ENCODE measurements at regions not wholly inside any gene's neighbourhood (a gene's known extent, or its start where the extent isn't known, plus 50 kb on each side); places are given as distances from the start of the nearest gene placed in this dataset.

DNA sequence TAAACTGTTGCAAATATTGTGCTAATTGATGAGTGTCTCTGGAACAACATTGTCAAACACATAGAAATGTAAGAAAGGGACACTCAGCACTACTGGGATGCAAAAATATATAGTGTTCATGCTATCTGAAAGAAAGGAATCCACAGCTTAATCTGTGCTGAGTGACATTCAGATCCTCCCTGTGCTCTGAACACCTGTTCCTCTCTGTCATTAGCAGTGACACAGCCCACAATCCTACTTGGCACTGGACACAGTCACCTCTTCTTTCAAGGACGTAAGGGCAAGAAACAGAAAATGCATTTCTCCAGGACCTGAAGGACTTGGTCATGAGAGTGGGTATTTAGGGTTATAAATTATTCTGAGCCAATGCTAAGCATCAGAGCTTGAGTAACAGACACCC, 121.4 kb upstream of the SV2C start:
- TF ChIP-seq JUNB (IDR thresholded peaks at IDR 0.05; ENCODE audit: unreplicated experiment), result no peak
- TF ChIP-seq, protein P1, sequence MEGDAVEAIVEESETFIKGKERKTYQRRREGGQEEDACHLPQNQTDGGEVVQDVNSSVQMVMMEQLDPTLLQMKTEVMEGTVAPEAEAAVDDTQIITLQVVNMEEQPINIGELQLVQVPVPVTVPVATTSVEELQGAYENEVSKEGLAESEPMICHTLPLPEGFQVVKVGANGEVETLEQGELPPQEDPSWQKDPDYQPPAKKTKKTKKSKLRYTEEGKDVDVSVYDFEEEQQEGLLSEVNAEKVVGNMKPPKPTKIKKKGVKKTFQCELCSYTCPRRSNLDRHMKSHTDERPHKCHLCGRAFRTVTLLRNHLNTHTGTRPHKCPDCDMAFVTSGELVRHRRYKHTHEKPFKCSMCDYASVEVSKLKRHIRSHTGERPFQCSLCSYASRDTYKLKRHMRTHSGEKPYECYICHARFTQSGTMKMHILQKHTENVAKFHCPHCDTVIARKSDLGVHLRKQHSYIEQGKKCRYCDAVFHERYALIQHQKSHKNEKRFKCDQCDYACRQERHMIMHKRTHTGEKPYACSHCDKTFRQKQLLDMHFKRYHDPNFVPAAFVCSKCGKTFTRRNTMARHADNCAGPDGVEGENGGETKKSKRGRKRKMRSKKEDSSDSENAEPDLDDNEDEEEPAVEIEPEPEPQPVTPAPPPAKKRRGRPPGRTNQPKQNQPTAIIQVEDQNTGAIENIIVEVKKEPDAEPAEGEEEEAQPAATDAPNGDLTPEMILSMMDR (conservative IDR thresholded peaks at IDR 0.05; ENCODE audit: low read depth in 2 of 2), result no peak
- TF ChIP-seq, protein P2, sequence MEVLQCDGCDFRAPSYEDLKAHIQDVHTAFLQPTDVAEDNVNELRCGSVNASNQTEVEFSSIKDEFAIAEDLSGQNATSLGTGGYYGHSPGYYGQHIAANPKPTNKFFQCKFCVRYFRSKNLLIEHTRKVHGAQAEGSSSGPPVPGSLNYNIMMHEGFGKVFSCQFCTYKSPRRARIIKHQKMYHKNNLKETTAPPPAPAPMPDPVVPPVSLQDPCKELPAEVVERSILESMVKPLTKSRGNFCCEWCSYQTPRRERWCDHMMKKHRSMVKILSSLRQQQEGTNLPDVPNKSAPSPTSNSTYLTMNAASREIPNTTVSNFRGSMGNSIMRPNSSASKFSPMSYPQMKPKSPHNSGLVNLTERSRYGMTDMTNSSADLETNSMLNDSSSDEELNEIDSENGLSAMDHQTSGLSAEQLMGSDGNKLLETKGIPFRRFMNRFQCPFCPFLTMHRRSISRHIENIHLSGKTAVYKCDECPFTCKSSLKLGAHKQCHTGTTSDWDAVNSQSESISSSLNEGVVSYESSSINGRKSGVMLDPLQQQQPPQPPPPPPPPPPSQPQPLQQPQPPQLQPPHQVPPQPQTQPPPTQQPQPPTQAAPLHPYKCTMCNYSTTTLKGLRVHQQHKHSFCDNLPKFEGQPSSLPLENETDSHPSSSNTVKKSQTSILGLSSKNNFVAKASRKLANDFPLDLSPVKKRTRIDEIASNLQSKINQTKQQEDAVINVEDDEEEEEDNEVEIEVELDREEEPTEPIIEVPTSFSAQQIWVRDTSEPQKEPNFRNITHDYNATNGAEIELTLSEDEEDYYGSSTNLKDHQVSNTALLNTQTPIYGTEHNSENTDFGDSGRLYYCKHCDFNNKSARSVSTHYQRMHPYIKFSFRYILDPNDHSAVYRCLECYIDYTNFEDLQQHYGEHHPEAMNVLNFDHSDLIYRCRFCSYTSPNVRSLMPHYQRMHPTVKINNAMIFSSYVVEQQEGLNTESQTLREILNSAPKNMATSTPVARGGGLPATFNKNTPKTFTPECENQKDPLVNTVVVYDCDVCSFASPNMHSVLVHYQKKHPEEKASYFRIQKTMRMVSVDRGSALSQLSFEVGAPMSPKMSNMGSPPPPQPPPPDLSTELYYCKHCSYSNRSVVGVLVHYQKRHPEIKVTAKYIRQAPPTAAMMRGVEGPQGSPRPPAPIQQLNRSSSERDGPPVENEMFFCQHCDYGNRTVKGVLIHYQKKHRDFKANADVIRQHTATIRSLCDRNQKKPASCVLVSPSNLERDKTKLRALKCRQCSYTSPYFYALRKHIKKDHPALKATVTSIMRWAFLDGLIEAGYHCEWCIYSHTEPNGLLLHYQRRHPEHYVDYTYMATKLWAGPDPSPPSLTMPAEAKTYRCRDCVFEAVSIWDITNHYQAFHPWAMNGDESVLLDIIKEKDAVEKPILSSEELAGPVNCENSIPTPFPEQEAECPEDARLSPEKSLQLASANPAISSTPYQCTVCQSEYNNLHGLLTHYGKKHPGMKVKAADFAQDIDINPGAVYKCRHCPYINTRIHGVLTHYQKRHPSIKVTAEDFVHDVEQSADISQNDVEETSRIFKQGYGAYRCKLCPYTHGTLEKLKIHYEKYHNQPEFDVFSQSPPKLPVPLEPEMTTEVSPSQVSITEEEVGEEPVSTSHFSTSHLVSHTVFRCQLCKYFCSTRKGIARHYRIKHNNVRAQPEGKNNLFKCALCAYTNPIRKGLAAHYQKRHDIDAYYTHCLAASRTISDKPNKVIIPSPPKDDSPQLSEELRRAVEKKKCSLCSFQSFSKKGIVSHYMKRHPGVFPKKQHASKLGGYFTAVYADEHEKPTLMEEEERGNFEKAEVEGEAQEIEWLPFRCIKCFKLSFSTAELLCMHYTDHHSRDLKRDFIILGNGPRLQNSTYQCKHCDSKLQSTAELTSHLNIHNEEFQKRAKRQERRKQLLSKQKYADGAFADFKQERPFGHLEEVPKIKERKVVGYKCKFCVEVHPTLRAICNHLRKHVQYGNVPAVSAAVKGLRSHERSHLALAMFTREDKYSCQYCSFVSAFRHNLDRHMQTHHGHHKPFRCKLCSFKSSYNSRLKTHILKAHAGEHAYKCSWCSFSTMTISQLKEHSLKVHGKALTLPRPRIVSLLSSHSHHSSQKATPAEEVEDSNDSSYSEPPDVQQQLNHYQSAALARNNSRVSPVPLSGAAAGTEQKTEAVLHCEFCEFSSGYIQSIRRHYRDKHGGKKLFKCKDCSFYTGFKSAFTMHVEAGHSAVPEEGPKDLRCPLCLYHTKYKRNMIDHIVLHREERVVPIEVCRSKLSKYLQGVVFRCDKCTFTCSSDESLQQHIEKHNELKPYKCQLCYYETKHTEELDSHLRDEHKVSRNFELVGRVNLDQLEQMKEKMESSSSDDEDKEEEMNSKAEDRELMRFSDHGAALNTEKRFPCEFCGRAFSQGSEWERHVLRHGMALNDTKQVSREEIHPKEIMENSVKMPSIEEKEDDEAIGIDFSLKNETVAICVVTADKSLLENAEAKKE (CRISPR knock-in tag; IDR thresholded peaks at IDR 0.05), result no peak
- Mint-ChIP-seq H3K27ac (no peak overlapping the region), H3K4me1 (no peaks in the 10 kb centered on the region), H3K9me3 (peaks cover 25% of the 10 kb centered on the region), H3K4me3 (no peak overlapping the region), H3K36me3 (ENCODE audit: low read depth) (peaks cover 6% of the 10 kb centered on the region), H3K27me3 (ENCODE audit: insufficient read depth, low read depth, poor library complexity) (no peaks in the 10 kb centered on the region)
- H2AFZ ChIP-seq, result no peak overlapping the region
- DNase-seq (ENCODE audit: low spot score) (no peak), ATAC-seq (no peak)
- H4K20me1 ChIP-seq (replicated peaks; ENCODE audit: insufficient read depth), result no peaks in the 10 kb centered on the region
- H3F3A ChIP-seq (replicated peaks; ENCODE audit: low read depth), result no peaks in the 10 kb centered on the region
- no peaks in the 10 kb centered on the region for H3K4me1 ChIP-seq (ENCODE audit: insufficient read depth)
- no peak overlapping the region for H3K27ac ChIP-seq (ENCODE audit: low read depth)
- no peak overlapping the region for H3K4me2 ChIP-seq
- no peaks in the 10 kb centered on the region; the same call in 1 of the 2 replicates for H3K36me3 ChIP-seq (ENCODE audit: insufficient read depth)
- H3K4me3 ChIP-seq, result no peak overlapping the region
- H3K79me2 ChIP-seq (replicated peaks; ENCODE audit: insufficient read depth), result no peaks in the 10 kb centered on the region
- H3K9me2 ChIP-seq (ENCODE audit: insufficient read depth), result 0 out of 2 replicates have a peak, but pooled peaks cover 6% of the 10 kb centered on the region
- H3K27me3 ChIP-seq (ENCODE audit: insufficient read depth), result no peaks in the 10 kb centered on the region

DNA sequence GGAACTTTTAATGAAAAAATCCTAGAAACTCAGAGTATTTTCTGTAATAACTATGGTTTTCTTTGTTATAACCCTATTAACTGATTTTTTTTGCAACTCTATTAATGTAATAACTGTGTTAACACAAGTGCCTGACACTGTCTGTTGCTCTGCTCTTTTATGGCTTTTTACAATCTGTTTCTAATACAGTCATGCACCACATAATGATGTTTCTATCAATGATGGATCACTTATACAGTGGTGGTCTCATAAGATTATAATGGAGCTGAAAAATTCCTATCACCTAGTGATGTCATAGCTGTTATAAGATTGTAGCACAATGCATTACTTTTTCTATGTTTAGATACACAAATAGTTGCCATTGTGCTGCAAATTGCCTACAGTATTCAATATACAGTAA, 123.1 kb upstream of the SV2C start:
- H3K9me2 ChIP-seq (ENCODE audit: insufficient read depth), result 0 out of 2 replicates have a peak, but pooled peaks cover 7% of the 10 kb centered on the region
- no peaks in the 10 kb centered on the region for H4K20me1 ChIP-seq (replicated peaks; ENCODE audit: insufficient read depth)
- Mint-ChIP-seq H3K36me3 (ENCODE audit: low read depth) (no peaks in the 10 kb centered on the region), H3K27me3 (ENCODE audit: insufficient read depth, low read depth, poor library complexity) (no peaks in the 10 kb centered on the region), H3K4me3 (no peak overlapping the region), H3K27ac (no peak overlapping the region), H3K4me1 (no peaks in the 10 kb centered on the region), H3K9me3 (peaks cover 10% of the 10 kb centered on the region; the same call in 2 of the 3 replicates)
- no peaks in the 10 kb centered on the region for H3K79me2 ChIP-seq (replicated peaks; ENCODE audit: insufficient read depth)
- H3K27ac ChIP-seq (ENCODE audit: low read depth), result no peak overlapping the region
- H2AFZ ChIP-seq, result no peak overlapping the region
- no peak overlapping the region for H3K4me2 ChIP-seq
- no peaks in the 10 kb centered on the region for H3F3A ChIP-seq (replicated peaks; ENCODE audit: low read depth)
- no peaks in the 10 kb centered on the region for H3K4me1 ChIP-seq (ENCODE audit: insufficient read depth)
- ATAC-seq (no peak), DNase-seq (ENCODE audit: low spot score) (no peak)
- H3K27me3 ChIP-seq (ENCODE audit: insufficient read depth), result no peaks in the 10 kb centered on the region
- H3K36me3 ChIP-seq (ENCODE audit: insufficient read depth), result no peaks in the 10 kb centered on the region; the same call in 1 of the 2 replicates
- no peak overlapping the region for H3K4me3 ChIP-seq
- TF ChIP-seq, protein P1 (conservative IDR thresholded peaks at IDR 0.05; ENCODE audit: low read depth in 2 of 2), result no peak
- no peak for TF ChIP-seq EZH2phosphoT487 (IDR thresholded peaks at IDR 0.05; ENCODE audit: unreplicated experiment)
- TF ChIP-seq EZH2 (IDR thresholded peaks at IDR 0.05; ENCODE audit: low read depth, unreplicated experiment), result no peak
- no peak for TF ChIP-seq JUNB (IDR thresholded peaks at IDR 0.05; ENCODE audit: unreplicated experiment)
- TF ChIP-seq, protein P3, sequence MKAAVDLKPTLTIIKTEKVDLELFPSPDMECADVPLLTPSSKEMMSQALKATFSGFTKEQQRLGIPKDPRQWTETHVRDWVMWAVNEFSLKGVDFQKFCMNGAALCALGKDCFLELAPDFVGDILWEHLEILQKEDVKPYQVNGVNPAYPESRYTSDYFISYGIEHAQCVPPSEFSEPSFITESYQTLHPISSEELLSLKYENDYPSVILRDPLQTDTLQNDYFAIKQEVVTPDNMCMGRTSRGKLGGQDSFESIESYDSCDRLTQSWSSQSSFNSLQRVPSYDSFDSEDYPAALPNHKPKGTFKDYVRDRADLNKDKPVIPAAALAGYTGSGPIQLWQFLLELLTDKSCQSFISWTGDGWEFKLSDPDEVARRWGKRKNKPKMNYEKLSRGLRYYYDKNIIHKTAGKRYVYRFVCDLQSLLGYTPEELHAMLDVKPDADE (IDR thresholded peaks at IDR 0.05), result no peak
- no peak for TF ChIP-seq ZNF331 (CRISPR knock-in tag; IDR thresholded peaks at IDR 0.05; ENCODE audit: low read depth)
- no peak for TF ChIP-seq NANOG (IDR thresholded peaks at IDR 0.05; ENCODE audit: borderline replicate concordance)
